Upper lobe of right lung (tissue), 1 donor: ENCODE measurements at regions not wholly inside any gene's neighbourhood (a gene's known extent, or its start where the extent isn't known, plus 50 kb on each side); places are given as distances from the start of the nearest gene placed in this dataset.

Experiments
- ATAC-seq: fragments of 200-7000 bp; cut with Tn5 transposase; one replicate; pipeline ENCODE4 v1.9.1; 2020; ENCODE audit warnings: mild to moderate bottlenecking, moderate library complexity
- DNase-seq: peaks from one replicate; pipeline ENCODE4 v3.0.0-alpha.2; 2020
- H3K27ac ChIP-seq: fragments of 200-600 bp; one replicate; pipeline ENCODE4 v1.8.0; 2022
- H3K27me3 ChIP-seq: fragments of 200-600 bp; one replicate; pipeline ENCODE4 v1.8.0; 2022; ENCODE audit warnings: mild to moderate bottlenecking
- H3K36me3 ChIP-seq: fragments of 200-600 bp; one replicate; pipeline ENCODE4 v1.8.0; 2022
- H3K4me1 ChIP-seq: fragments of 200-600 bp; one replicate; pipeline ENCODE4 v1.8.0; 2022
- H3K4me3 ChIP-seq: fragments of 200-600 bp; one replicate; pipeline ENCODE4 v1.8.0; 2022; ENCODE audit warnings: mild to moderate bottlenecking
- H3K9me3 ChIP-seq: fragments of 200-600 bp; one replicate; pipeline ENCODE4 v1.8.0; 2022
- CTCF ChIP-seq: fragments of 200-600 bp; IDR thresholded peaks from one replicate; pipeline ENCODE4 v1.8.0; 2022; ENCODE audit warnings: antibody characterized with exemption
- intact Hi-C: fragments of 100-400 bp; cut with DNase I; formaldehyde crosslinking; loops from one replicate; pipeline ENCODE4 v1.11.0; 2022
- donor health status: DM: no; HTN: yes; CAD: no; lungs with severe emphysema.

DNA sequence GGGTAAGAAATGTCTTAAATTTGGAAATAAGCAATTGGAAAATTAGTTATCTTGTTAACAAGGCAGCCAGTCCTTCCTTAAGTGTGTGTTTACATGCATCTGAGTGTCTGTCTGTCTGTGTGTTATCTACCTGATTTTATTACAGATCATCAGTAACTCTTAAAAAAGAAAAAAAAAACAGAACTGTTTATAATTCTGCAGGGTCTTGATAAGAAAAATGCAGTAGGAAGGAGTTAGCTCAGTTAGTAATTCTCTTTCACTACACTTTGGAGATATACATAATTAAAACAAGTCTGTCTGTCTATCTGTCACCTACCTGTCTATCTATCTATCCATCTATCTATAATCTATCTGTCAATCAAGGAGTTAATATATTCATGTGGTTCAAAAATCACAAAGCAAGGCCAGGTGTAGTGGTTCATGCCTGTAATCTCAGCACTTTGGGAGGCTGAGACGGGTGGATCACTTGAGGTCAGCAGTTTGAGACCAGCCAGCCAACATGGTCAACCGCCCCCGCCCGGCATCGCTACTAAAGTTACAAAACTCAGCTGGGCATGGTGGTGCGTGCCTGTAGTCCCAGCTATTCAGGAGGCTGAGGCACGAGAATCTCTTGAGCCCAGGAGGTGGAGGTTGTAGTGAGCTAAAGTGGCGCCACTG is 135.5 kb upstream of the SGO1 start:
- no peak for DNase-seq
- Histone ChIP-seq H3K36me3 (no peaks in the 10 kb centered on the region), H3K4me3 (no peak overlapping the region), H3K4me1 (no peaks in the 10 kb centered on the region), H3K9me3 (no peaks in the 10 kb centered on the region), H3K27ac (no peak overlapping the region), H3K27me3 (no peaks in the 10 kb centered on the region)
- intact Hi-C loops, result no loop called here
- no peak for TF ChIP-seq CTCF
- no peak for ATAC-seq

GRCh38 chr3:20320489-20320888 is 134.5 kb upstream of the SGO1 start:
- Histone ChIP-seq H3K27ac (no peak overlapping the region), H3K36me3 (no peaks in the 10 kb centered on the region), H3K4me3 (no peak overlapping the region), H3K27me3 (no peaks in the 10 kb centered on the region), H3K4me1 (no peaks in the 10 kb centered on the region), H3K9me3 (no peaks in the 10 kb centered on the region)
- intact Hi-C loops, result no loop called here
- TF ChIP-seq CTCF, result no peak
- no peak for DNase-seq
- peak; percentile 66 for ATAC-seq

GRCh38 chr3:20319551-20319950 is 133.5 kb upstream of the SGO1 start:
- Histone ChIP-seq H3K4me3 (no peak overlapping the region), H3K36me3 (no peaks in the 10 kb centered on the region), H3K27me3 (no peaks in the 10 kb centered on the region), H3K4me1 (no peaks in the 10 kb centered on the region), H3K27ac (no peak overlapping the region), H3K9me3 (no peaks in the 10 kb centered on the region)
- ATAC-seq (no peak), DNase-seq (no peak)
- intact Hi-C loops, result no loop called here
- no peak for TF ChIP-seq CTCF

DNA sequence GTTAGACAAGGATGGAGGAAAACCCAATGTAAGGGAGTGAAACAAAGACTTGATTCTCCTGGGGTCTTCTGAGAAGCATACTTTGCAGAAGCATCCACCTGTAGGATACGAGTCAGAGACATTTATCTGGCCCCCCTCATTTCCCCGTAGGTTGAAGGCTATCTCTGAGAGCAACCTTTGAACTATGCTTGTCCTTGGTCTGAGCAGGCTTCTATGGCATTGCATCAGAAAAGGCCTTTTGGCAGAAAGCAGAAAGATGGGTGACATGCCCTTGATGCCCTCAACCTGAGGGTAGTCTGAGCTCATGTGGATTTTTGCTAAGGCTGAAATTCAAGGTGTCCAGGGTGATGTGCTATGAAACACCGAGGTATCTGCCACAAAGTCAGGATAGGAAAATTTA is 131.6 kb upstream of the SGO1 start:
- ATAC-seq, result no peak
- H3K36me3 ChIP-seq, result no peaks in the 10 kb centered on the region
- H3K9me3 ChIP-seq, result no peaks in the 10 kb centered on the region
- no peak for DNase-seq
- intact Hi-C loops, result no loop called here
- no peak overlapping the region for H3K4me3 ChIP-seq
- H3K4me1 ChIP-seq, result no peaks in the 10 kb centered on the region
- H3K27ac ChIP-seq, result no peak overlapping the region
- no peaks in the 10 kb centered on the region for H3K27me3 ChIP-seq
- TF ChIP-seq CTCF, result no peak

DNA sequence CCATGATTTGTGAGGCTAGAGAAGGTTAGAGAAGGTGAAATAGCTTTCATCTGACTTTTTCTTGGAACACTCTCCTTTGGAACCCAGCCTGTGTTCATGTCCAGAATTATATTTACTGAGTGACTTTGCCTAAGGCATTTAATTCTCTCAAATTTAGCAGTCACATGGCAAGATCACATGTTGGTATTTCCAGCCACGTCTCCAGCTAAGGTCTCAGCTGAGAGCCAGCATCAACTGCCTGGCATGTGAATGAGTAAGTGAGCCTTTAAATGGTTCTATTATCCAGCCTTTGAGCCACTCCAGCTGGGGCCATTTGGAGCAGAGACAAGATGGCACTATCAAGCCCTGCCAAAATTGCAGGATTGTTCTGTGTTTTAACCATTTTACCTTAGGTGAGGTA is 130.2 kb upstream of the SGO1 start:
- Histone ChIP-seq H3K4me1 (no peaks in the 10 kb centered on the region), H3K27me3 (no peaks in the 10 kb centered on the region), H3K27ac (no peak overlapping the region), H3K9me3 (no peaks in the 10 kb centered on the region), H3K4me3 (no peak overlapping the region), H3K36me3 (no peaks in the 10 kb centered on the region)
- intact Hi-C loops, result no loop called here
- no peak for ATAC-seq
- no peak for TF ChIP-seq CTCF
- no peak for DNase-seq

DNA sequence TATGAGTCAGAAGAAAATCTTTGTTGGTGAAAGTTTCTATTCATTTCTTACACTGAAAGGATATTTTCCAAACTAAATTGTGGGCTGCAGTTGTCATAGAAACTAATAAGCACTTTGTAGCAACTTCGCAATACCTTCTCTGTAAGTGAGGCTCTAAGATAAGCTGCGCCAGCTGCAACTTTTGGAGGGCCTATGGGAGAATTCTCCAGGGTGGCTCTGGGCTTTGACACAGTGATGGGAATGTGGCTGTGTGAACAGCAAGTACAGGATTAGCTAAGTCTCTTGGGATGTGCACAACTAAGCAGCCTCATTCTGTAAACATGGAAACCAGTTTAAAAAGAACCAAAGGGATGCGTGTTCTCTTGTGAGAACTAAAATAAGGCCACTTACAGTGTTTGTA is 124.6 kb upstream of the SGO1 start:
- no peak overlapping the region for H3K4me3 ChIP-seq
- TF ChIP-seq CTCF, result no peak
- no peaks in the 10 kb centered on the region for H3K4me1 ChIP-seq
- no peak for ATAC-seq
- H3K27me3 ChIP-seq, result no peaks in the 10 kb centered on the region
- H3K36me3 ChIP-seq, result no peaks in the 10 kb centered on the region
- no peaks in the 10 kb centered on the region for H3K9me3 ChIP-seq
- intact Hi-C loops, result no loop called here
- H3K27ac ChIP-seq, result no peak overlapping the region
- no peak for DNase-seq
